ENCODE measurements at regions not wholly inside any gene's neighbourhood (a gene's known extent, or its start where the extent isn't known, plus 50 kb on each side); places are given as distances from the start of the nearest gene placed in this dataset.

DNA sequence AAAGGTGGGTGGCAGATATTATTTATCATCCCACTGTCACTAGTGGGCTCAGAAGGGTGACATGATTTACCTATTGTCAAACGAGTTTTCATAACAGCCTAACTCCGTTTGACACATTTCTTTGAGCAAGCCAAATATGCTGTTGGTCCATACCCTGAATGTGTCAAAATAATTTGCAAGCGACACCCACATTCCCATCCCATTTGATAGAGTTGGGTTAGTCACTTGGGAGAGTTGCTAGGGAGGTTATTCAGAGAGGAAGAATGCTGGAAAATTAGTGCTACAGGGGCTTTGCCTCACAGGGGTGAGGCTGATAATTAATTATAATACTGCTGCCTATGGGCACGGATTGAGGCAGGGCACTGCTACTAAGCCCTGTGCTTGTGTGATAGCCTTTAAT lies 98.5 kb upstream of the FHIT start:
- ChIA-PET RAD21 (ENCODE audit: unreplicated experiment) (no interaction called here), SMC1A (ENCODE audit: uncharacterized antibody, unreplicated experiment) (no interaction called here), POLR2A (no interaction called here), CTCF (no interaction called here)
- H3K79me2 ChIP-seq (ENCODE audit: control insufficient read depth, insufficient read depth, low read length): no peaks in the 10 kb centered on the region
- H4K20me1 ChIP-seq (ENCODE audit: control insufficient read depth, insufficient read depth): no peaks in the 10 kb centered on the region
- FAIRE-seq: no peak
- intact Hi-C loops (cut with micrococcal nuclease; ENCODE audit: unreplicated experiment) (no loop called here), in situ Hi-C loops (cut with MboI) (no loop called here)
- H3K27me3 ChIP-seq (replicated peaks in 1 of 2; ENCODE audit: control insufficient read depth in 2 of 2, insufficient read depth in 2 of 2, low read length in 1 of 2): no peaks in the 10 kb centered on the region; a peak in 1 of 4 replicates
- no peak for ATAC-seq
- no peak for TF ChIP-seq SUZ12 (IDR thresholded peaks at IDR 0.05; ENCODE audit: unreplicated experiment)
- TF ChIP-seq BCLAF1 (IDR thresholded peaks at IDR 0.05): no peak
- TF ChIP-seq USF2 (IDR thresholded peaks at IDR 0.05; ENCODE audit: borderline replicate concordance, low read depth, low read length): no peak
- TF ChIP-seq CREM (IDR thresholded peaks at IDR 0.05; ENCODE audit: low read depth): no peak
- TF ChIP-seq KDM1A (IDR thresholded peaks at IDR 0.05; ENCODE audit: borderline replicate concordance): no peak
- TF ChIP-seq HDAC6 (IDR thresholded peaks at IDR 0.05; ENCODE audit: unreplicated experiment): no peak
- no peak for TF ChIP-seq PAX8 (IDR thresholded peaks at IDR 0.05)
- TF ChIP-seq, protein P1, sequence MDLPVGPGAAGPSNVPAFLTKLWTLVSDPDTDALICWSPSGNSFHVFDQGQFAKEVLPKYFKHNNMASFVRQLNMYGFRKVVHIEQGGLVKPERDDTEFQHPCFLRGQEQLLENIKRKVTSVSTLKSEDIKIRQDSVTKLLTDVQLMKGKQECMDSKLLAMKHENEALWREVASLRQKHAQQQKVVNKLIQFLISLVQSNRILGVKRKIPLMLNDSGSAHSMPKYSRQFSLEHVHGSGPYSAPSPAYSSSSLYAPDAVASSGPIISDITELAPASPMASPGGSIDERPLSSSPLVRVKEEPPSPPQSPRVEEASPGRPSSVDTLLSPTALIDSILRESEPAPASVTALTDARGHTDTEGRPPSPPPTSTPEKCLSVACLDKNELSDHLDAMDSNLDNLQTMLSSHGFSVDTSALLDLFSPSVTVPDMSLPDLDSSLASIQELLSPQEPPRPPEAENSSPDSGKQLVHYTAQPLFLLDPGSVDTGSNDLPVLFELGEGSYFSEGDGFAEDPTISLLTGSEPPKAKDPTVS (IDR thresholded peaks at IDR 0.05; ENCODE audit: low read depth, low read length): no peak
- TF ChIP-seq NFXL1 (IDR thresholded peaks at IDR 0.05; ENCODE audit: borderline replicate concordance): no peak
- no peaks in the 10 kb centered on the region for H3K9me3 ChIP-seq (replicated peaks; ENCODE audit: control insufficient read depth, insufficient read depth, low read length)
- no peak for DNase-seq (ENCODE audit: low read depth, low spot score)
- H3K4me2 ChIP-seq (ENCODE audit: control insufficient read depth, insufficient read depth): no peak overlapping the region
- no peak overlapping the region for H2AFZ ChIP-seq (ENCODE audit: control insufficient read depth, low read depth, low read length)
- H3K36me3 ChIP-seq (ENCODE audit: control insufficient read depth in 2 of 2, insufficient read depth in 2 of 2, low read length in 1 of 2): no peaks in the 10 kb centered on the region
- H3K4me1 ChIP-seq (ENCODE audit: control insufficient read depth, insufficient read depth, low read length): no peaks in the 10 kb centered on the region
- 16% methylated on average over 4 of the region's 4 CpGs for WGBS (ENCODE audit: insufficient coverage, insufficient replicate concordance, low lambda C conversion rate, missing lambda C conversion rate)
- H3K9ac ChIP-seq (ENCODE audit: control insufficient read depth, insufficient read depth, low read length): no peak overlapping the region
- BruUV-seq (replicated peaks): no TSS peak
- no peak overlapping the region for H3K27ac ChIP-seq (ENCODE audit: control insufficient read depth, insufficient read depth)
- no peak overlapping the region for H3K4me3 ChIP-seq
